GM21526 (cell line): ENCODE measurements at regions not wholly inside any gene's neighbourhood (a gene's known extent, or its start where the extent isn't known, plus 50 kb on each side); places are given as distances from the start of the nearest gene placed in this dataset.

Source experiments
- ATAC-seq: cut with Tn5 transposase; IDR thresholded peaks from one replicate; pipeline ENCODE4 v1.9.1; 2021; ENCODE audit warnings: moderate library complexity; ENCODE audit not compliant: unreplicated experiment, low FRiP score

- no peak for ATAC-seq
Observed at GRCh38 chr7:46174196-46174580, 253.1 kb upstream of the IGFBP3 start.

DNA sequence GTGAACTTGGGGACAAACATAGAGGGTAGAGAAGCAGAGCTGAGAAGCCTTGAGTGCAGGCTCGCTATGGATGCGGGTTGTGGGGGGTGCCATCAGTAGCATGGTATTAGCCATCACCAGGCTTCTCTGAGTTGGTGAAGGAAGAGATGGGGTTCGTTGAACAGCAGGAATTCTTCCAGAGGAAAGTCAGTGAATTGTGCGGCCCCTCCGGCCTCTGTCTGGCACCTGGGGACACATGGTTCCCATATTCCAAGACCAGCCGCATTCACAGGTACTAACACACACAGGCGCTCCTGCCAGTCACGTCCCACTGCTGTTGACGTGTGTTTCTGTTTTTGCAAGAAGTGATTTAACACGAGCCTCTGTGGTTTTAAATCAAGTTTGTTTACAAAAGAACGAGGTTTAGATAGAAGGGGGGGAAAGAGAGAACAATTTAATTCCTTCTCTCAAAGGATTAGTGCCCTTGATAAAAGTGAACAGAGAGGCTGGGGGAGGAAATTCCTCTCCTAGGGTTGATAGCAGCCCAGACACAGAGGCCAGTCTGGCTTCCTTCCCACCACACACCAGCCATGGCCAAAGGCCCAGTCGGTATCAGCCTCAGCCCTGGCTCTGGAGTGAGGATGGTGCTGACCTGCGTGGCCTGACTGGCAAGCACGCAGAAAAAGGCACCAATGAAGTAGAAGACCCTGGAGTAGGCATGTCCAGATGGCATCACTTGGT lies 252.6 kb upstream of the IGFBP3 start:
- no peak for ATAC-seq

DNA sequence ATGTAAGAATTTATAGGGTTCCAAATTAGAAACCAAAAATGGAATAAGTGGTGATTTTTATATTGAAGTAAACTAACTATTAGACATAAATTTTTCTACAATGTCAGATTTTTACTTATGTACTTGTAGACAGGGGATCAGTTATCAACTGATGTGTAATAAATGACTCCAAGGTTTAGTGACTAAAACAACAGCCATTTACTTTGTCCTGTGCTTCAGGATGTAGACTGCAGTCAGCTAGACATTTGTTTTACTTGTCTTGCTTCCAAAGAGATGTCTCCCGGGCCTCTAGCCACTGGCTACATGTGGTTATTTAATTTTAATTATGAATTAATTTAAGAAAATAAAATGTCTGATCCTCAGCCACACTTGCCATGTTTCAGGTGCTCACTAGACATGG lies 249.7 kb upstream of the IGFBP3 start:
- ATAC-seq = no peak

DNA sequence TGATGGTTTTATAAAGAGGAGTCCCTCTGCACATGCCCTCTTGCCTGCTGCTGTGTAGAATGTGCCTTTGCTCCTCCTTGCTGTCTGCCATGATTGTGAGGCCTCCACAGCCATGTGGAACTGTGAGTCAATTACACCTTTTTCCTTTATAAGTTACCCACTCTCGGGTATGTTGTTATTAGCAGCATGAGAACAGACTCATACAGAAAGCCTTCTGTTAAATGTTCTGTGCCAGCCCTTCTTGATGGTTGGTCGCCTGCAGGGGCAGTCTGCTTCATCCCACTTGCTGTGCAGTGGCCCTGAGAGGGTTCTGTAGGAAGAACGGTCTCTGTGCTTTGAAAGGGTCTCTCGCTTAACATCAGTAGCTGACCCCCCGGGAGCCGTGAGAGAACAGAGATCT lies 248.9 kb upstream of the IGFBP3 start:
- ATAC-seq = no peak

- ATAC-seq = no peak
Observed at GRCh38 chr7:46169384-46169755, 248.3 kb upstream of the IGFBP3 start.

DNA sequence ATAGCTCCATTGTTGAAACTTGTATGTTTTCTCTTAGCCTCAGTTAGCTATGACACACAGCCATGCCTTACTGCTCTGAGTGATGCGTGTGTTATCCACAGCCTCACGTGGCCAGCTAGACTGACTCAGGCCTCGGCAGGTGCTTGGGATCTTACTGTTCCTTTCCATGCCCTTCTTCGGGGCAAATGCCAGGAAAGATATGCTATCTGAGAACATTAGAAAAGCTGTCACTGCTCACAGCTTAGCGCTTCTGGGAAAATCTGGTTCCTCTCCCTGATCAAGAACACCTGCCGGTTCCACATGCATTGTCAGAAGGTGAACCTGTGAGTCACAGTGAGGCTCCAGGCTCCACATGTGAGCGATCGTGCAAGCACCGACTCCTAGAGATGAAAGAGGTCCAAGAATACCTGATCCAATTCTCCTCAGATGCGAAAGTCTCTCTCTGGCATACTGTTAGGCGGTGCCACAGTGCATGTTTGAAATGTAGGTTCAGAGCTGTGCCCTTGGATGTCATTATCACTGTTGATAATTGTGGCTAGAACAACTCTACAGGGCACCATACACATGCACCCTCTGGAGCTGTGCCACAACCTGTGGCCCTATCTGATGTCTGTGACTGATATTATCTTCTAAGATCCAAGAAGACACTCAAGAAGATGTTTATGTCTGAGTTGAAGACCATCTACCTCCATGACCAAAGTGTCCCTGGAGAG lies 247.8 kb upstream of the IGFBP3 start:
- no peak for ATAC-seq

- ATAC-seq = no peak
Observed at GRCh38 chr7:46168231-46168630, 247.2 kb upstream of the IGFBP3 start.

DNA sequence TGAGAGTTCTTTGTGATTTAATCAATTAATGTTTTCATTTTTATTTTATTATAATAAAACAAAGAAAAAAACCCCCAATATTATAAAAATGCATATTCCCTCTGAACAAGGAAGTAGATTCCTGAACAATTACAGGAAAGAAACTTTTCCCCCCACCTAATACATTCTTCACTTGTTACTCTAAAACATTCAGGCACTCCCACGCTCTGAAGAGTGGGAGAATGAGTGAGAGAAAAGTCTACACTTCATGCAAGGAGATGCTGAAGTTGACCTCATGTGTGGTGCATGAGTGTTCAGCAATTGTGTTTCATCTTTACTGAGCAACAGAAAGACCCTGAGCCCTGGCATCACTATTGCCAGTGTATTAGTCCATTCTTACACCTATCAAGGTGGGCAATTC lies 244.2 kb upstream of the IGFBP3 start:
- no peak for ATAC-seq

DNA sequence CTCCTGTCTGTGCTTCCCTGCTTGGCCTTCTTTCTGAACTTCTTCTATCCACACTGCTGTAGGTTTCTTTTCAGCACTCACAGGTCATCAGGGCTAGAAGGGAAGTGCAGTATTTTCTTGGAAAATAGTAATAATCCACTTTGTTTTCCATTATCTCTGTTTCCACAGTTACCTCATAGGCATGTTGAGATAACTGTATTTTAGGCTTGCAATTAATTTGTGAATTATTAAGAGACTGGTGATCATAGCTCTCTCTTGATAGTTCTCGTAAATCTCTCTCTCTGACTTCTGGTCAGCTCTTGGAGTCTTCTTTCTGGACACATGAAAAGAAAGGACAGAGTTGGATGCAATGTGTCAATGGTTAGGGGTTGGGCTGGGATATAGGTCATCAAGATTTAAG lies 243.6 kb upstream of the IGFBP3 start:
- no peak for ATAC-seq

GRCh38 chr7:46163246-46163645 lies 242.2 kb upstream of the IGFBP3 start:
- ATAC-seq = no peak

DNA sequence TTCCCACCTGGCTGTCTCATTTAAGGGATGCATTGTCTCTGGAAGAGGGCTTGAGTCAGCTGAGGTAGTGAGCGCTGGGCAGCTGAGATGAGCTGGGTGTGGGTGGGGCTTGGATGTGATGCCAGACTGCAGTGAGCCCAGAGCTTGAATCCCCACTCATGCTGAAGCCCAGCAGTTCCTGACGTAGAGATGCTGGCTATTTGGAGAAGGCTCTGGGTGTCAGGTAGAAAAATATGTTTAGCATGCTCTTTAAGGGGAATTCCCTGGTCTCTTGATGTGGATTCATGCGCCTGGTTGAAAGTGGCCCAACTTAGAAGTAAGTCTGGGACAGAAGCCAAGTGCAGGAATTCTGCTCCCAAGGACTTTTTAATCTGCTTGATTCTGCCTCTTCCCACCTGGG lies 241.5 kb upstream of the IGFBP3 start:
- ATAC-seq = no peak

DNA sequence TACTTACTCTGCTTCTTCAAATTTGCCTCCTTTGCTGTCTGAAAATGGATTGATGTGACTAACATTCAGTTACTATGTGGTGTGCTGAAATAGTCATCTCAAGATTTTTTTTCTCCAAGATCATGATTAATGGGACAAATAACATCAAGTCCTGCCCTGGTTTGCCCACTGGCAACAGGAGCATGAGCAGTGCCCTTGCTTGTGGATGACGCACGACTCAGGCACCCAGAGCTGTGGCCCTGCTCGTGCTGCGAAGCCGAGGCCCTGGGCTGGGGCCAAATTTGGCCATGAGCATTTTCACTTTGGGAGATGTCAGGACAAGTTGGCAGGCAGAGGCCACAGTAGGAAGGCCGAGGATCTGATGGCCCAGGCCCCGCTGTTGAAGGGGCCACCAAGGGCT lies 239.8 kb upstream of the IGFBP3 start:
- no peak for ATAC-seq

GRCh38 chr7:46157931-46158330 lies 236.9 kb upstream of the IGFBP3 start:
- ATAC-seq = no peak

GRCh38 chr7:46157404-46157803 lies 236.3 kb upstream of the IGFBP3 start:
- ATAC-seq = no peak

DNA sequence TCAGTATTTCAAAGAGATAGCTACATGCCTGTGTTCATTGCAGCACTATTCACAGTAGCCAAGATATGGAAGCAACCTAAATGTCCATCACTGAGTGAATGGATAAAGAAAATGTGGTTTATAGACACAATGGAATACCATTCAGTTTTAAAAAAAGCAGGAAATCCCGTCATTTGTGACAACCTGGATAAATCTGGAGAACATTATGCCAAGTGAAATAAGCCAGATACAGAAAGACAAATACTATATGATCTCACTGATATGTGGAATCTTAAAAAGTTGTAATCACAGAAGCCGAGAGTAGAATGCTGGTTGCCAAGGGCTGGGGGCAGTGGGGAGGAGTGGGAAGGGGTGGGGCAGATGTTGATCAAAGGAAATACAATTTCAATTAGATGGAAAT lies 235.8 kb upstream of the IGFBP3 start:
- ATAC-seq = no peak

GRCh38 chr7:46156086-46156485 lies 235.0 kb upstream of the IGFBP3 start:
- ATAC-seq = no peak

- ATAC-seq = no peak
Observed at GRCh38 chr7:46155367-46155766, 234.3 kb upstream of the IGFBP3 start.

GRCh38 chr7:46153951-46154787 lies 233.1 kb upstream of the IGFBP3 start:
- ATAC-seq = peak; percentile 77

- peak; percentile 38 for ATAC-seq
Observed at GRCh38 chr7:46153583-46153950, 232.5 kb upstream of the IGFBP3 start.

DNA sequence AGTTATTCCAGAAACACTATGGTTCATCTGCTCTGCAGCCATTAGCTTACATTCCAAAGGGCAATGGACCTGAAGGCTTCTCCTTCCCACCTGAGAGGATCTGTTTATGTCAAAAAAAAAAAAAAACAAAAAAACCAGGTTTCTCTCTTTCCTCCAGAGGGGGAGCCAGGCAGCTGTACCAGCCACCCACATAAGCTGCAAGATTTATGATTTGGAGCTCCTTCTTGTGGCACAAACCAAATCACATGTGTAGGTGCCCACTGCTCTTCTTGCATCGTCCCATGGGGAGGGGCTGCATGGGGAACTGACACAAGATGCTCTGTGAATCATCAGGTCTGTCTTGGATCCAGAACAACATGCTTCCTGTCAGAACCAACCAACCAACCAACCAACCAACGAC lies 231.6 kb upstream of the IGFBP3 start:
- no peak for ATAC-seq

DNA sequence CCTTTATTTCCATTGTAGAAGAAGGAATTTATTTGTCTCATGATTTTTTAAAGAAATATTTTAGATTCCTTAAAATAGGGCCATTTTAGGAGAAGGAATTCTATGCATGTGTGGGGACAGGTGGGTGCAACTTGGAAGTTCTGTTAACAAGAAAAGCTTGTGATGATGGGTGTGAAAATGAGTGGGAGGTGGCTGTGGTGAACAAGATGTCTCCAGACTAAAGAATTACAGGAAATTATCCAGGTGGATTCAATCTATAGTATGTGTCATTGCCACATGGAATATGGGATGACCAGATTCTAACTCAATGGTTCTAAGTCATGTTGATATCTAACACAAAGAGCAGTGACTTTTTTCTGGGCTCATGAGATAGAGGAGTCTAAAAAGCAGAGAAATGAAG lies 229.6 kb upstream of the IGFBP3 start:
- ATAC-seq = no peak

- no peak for ATAC-seq
Observed at GRCh38 chr7:46150202-46150601, 229.1 kb upstream of the IGFBP3 start.
